ENCODE measurements at regions not wholly inside any gene's neighbourhood (a gene's known extent, or its start where the extent isn't known, plus 50 kb on each side); places are given as distances from the start of the nearest gene placed in this dataset.
A peak's percentile ranks its signal among the peaks of the same experiment; 100 is the strongest.

DNA sequence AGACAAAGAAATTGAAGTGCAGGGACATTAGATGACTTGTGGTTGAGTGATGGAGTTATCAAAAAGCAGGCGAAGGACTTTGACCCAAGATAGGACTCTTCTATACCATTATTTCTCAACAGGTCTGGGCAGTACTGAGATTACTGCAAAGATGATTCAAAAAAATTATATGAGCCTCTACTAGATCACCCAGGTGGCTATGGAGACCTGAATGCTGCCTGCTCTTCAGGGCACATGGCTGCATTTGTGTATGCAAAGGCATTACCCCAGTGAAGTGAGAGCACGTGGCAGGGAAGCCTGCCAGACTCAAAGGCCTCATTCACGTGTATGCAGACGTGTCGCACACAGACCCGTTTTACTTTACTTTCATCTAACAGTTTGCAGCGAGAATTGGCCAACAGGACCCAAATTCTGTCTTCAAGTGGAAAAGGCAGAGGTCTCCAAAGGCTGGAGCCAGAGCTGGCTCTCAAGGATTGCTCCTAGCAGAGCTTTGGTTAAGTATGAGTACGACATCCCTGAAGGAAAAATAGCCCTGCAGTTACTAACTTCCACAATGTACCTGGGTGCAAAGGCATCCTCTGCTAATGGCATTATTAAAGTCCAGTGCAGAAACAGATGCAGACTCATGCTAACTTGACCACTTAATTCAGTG, 113.8 kb upstream of the ARMC2 start:
- TF ChIP-seq, protein P1, sequence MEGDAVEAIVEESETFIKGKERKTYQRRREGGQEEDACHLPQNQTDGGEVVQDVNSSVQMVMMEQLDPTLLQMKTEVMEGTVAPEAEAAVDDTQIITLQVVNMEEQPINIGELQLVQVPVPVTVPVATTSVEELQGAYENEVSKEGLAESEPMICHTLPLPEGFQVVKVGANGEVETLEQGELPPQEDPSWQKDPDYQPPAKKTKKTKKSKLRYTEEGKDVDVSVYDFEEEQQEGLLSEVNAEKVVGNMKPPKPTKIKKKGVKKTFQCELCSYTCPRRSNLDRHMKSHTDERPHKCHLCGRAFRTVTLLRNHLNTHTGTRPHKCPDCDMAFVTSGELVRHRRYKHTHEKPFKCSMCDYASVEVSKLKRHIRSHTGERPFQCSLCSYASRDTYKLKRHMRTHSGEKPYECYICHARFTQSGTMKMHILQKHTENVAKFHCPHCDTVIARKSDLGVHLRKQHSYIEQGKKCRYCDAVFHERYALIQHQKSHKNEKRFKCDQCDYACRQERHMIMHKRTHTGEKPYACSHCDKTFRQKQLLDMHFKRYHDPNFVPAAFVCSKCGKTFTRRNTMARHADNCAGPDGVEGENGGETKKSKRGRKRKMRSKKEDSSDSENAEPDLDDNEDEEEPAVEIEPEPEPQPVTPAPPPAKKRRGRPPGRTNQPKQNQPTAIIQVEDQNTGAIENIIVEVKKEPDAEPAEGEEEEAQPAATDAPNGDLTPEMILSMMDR (IDR thresholded peaks at IDR 0.05): no peak
- intact Hi-C loops (cut with DNase I): no loop called here
- DNase-seq: peak in 1 of 4 donors; percentile 32

DNA sequence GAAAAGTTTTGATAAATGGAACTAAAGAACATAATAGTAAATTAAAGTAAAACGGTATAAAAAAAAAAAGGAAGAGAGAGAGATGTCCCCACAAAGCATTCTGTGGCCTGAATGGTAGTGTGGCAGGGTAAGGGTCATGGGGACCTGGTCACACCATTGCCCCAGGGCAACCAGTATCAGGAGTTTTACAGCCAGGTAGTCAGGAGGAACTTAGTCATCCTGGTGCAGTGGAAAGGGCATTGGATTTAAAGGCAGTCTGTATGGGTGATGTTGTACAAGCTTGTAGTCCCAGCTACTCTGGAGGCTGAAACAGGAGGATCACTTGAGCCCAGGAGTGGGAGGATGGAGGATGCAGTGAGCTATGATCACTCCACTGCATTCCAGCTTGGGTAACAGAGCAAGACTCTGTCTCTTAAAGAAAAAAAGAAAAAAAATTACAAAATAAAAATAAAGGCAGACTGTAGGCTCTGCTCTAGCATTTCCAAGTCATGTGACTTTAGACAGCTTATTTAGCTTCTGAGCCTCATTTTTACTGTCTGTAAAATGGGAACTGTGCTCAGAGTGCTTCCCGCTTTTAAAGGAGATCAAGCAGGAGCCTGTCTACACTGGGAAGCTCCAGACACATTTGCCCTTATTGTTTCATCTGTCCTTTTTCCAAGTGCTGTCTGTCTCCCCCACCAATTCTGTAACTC, 112.8 kb upstream of the ARMC2 start:
- H3K27ac ChIP-seq: no peak overlapping the region
- intact Hi-C loops (cut with DNase I): no loop called here
- H3K27me3 ChIP-seq: no peaks in the 10 kb centered on the region
- H3K36me3 ChIP-seq: no peaks in the 10 kb centered on the region
- DNase-seq (no peak), ATAC-seq (no peak)
- no peaks in the 10 kb centered on the region for H3K9me3 ChIP-seq
- TF ChIP-seq, protein P1 (IDR thresholded peaks at IDR 0.05): no peak
- H3K4me3 ChIP-seq: no peak overlapping the region
- peaks cover 0 to 26% of the 10 kb centered on the region in 2 donors for H3K4me1 ChIP-seq

More for the DNA sequence above, 113.8 kb upstream of the ARMC2 start:
- H3K4me3 ChIP-seq: no peak overlapping the region
- ATAC-seq: no peak
- peaks cover 0 to 26% of the 10 kb centered on the region in 2 donors for H3K4me1 ChIP-seq
- no peak overlapping the region for H3K27ac ChIP-seq
- no peaks in the 10 kb centered on the region for H3K27me3 ChIP-seq
- H3K36me3 ChIP-seq: no peaks in the 10 kb centered on the region
- no peaks in the 10 kb centered on the region for H3K9me3 ChIP-seq

DNA sequence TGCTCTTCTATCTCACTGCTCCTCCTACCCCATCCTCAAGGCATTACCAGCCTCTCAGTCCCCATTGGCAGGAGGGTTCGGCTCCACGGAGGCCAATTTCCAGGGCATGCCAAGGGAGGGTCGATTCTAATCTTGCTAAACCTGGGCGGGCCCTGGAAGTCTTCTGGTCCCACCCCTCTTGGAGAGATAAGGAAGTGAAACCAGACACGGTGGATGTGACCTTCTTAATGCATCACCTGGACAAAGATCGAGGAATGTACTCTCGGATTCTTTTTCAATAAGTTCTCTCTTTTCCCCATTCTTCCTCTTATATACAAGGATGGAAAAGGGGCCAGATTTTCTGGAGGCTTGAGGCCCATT, 112.2 kb upstream of the ARMC2 start:
- Histone ChIP-seq H3K36me3 (no peaks in the 10 kb centered on the region), H3K4me3 (no peak overlapping the region), H3K27ac (no peak overlapping the region), H3K4me1 (peaks cover 0 to 26% of the 10 kb centered on the region in 2 donors), H3K27me3 (no peaks in the 10 kb centered on the region), H3K9me3 (no peaks in the 10 kb centered on the region)
- no peak for ATAC-seq
- no peak for DNase-seq
- intact Hi-C loops (cut with DNase I): no loop called here
- TF ChIP-seq, protein P1 (IDR thresholded peaks at IDR 0.05): no peak

DNA sequence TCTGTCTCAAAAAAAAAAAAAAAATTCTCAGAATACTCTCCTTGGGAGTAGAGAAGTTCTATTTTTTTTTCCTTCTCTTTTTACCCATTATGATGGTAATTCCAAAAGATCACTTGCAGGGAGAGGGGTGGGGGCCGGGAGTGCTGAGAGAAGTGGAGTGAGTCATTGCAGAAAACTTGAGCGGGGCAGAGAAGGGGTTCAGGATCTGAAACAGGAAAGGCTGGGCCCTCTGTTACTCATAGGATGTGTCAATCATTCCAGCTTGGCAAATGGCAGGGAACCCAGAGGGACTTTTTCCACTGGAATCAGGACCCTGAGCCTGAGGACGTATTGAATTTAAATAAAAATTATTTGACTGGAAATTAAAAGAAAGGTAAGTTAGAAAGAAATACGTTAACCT, 111.4 kb upstream of the ARMC2 start:
- intact Hi-C loops (cut with DNase I): no loop called here
- Histone ChIP-seq H3K4me3 (no peak overlapping the region), H3K4me1 (peaks cover 0 to 30% of the 10 kb centered on the region in 2 donors), H3K36me3 (no peaks in the 10 kb centered on the region), H3K27ac (peak overlapping the region in 1 of 2 donors; percentile 48), H3K27me3 (no peaks in the 10 kb centered on the region), H3K9me3 (no peaks in the 10 kb centered on the region)
- ATAC-seq (peak; percentile 85), DNase-seq (peak in 1 of 4 donors; percentile 59)
- TF ChIP-seq, protein P1 (IDR thresholded peaks at IDR 0.05): no peak

Data from left lung (tissue), 4 donors.